HL-60 (cell line): ENCODE measurements at regions not wholly inside any gene's neighbourhood (a gene's known extent, or its start where the extent isn't known, plus 50 kb on each side); places are given as distances from the start of the nearest gene placed in this dataset.

ENCODE experiments used
- DNase-seq, 2 experiments: peaks; one replicate each; pipeline ENCODE4 v3.0.0-alpha.2; 2010 to 2020; ENCODE audit warnings: low read depth in 1 of 2, low spot score in 1 of 2
- H3K27ac ChIP-seq: fragments of 250-450 bp; sonication (Bioruptor Pico); replicated peaks from 2 replicates; pipeline ENCODE4 v1.5.1; 2020; ENCODE audit warnings: mild to moderate bottlenecking, moderate library complexity
- H3K27me3 ChIP-seq: fragments of 250-450 bp; sonication (Bioruptor Pico); 2 replicates; pipeline ENCODE4 v1.5.1; 2021; ENCODE audit warnings: mild to moderate bottlenecking, moderate library complexity; ENCODE audit not compliant: insufficient read depth, poor library complexity, severe bottlenecking
- H3K4me3 ChIP-seq: replicated peaks from 2 replicates; pipeline ENCODE4 v1.5.1; 2011; ENCODE audit warnings: mild to moderate bottlenecking, control low read depth, low read length; ENCODE audit not compliant: insufficient read depth
- GABPA ChIP-seq: IDR thresholded peaks from 2 replicates; pipeline ENCODE4 v1.6.1; 2012; ENCODE audit warnings: low read depth
- POLR2AphosphoS5 ChIP-seq: IDR thresholded peaks from 2 replicates; pipeline ENCODE4 v1.6.1; 2012; ENCODE audit warnings: low read depth
- SPI1 ChIP-seq: IDR thresholded peaks from 2 replicates; pipeline ENCODE4 v1.6.1; 2012; ENCODE audit warnings: low read depth, mild to moderate bottlenecking, borderline replicate concordance
- TF ChIP-seq, protein P1 (sequence below): IDR thresholded peaks from one replicate; pipeline ENCODE4 v1.5.1; 2011; ENCODE audit warnings: low read length, control low read depth, inconsistent platforms; ENCODE audit not compliant: insufficient read depth
- TF ChIP-seq, protein P2 (sequence below): IDR thresholded peaks from 2 replicates; pipeline ENCODE4 v1.6.1; 2012; ENCODE audit warnings: low read depth; ENCODE audit not compliant: insufficient replicate concordance

DNA sequence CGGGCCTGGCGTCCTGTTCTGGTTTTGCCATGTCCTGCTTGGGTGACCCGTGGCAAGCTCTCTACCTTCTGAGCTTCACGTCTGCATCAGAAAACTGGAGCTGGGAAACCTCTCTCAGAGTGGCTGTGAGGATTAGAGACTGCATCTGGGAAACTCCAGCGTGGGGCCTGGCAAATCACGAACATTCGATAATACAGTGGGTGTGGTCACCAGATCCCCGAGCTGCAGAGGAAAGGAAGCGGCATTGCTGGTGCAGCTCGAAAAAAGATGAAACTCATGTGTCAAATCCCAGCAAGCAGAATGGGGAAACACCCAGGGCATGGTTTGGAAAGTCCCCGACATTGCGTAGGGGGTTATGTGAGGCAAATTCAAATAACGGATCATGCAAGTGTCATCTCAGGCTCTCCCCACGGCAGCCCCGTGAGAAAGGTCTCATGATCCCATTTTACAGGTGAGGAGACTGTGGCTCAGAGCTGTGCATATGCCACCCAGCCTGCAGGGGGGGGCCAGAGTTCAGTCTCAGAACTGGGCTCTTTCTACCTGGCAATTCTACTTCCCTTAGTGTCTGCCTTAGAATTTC lies 98.1 kb upstream of the VRK1 start:
- Histone ChIP-seq H3K27ac (no peak overlapping the region), H3K27me3 (no peaks in the 10 kb centered on the region), H3K4me3 (no peak overlapping the region)
- DNase-seq = peak in 1 of 2 experiments; percentile 9
- TF ChIP-seq GABPA = no peak
- no peak for TF ChIP-seq POLR2AphosphoS5

DNA sequence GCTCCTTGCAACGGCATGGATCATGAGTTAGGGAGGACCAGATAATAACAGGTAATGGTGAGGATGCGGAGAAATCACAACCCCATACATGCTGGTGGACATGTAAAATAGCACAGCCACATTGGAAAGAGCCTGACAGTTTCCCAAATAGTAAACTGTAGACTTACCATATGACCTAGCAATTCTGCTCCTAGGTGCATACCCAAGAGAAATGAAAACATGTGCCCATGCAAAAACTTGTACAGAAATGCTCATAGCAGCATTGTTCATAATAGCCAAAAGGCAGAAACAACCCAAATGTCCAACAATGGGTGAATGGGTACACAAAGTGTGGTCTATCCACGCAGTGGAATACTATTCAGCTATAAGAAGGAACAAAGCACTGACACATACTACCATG lies 97.5 kb upstream of the VRK1 start:
- Histone ChIP-seq H3K4me3 (no peak overlapping the region), H3K27me3 (no peaks in the 10 kb centered on the region), H3K27ac (no peak overlapping the region)
- TF ChIP-seq SPI1 (no peak), GABPA (no peak)
- DNase-seq = no peak

DNA sequence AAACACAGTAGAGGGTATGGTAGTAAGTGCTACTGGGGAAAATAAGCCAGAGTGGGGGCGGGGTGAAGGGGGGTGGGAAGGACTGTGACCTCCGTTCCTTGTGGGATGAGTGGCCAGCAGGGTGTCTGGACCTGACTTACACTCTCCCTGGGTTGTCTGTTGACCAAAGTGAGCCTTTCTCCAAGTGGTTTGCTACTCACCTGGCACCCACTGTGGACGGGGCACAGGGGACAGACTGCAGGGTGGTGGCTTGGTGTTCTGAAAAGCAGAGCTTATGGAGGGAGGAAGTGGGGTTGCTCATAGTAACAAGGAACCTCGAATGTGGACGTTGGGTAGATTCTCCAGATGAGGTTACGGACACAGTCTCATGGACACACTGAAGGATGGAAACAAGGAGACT lies 94.4 kb upstream of the VRK1 start:
- Histone ChIP-seq H3K27me3 (no peaks in the 10 kb centered on the region), H3K27ac (no peak overlapping the region), H3K4me3 (no peak overlapping the region)
- no peak for DNase-seq
- TF ChIP-seq SPI1 (no peak), POLR2AphosphoS5 (no peak)
- TF ChIP-seq, protein P1, sequence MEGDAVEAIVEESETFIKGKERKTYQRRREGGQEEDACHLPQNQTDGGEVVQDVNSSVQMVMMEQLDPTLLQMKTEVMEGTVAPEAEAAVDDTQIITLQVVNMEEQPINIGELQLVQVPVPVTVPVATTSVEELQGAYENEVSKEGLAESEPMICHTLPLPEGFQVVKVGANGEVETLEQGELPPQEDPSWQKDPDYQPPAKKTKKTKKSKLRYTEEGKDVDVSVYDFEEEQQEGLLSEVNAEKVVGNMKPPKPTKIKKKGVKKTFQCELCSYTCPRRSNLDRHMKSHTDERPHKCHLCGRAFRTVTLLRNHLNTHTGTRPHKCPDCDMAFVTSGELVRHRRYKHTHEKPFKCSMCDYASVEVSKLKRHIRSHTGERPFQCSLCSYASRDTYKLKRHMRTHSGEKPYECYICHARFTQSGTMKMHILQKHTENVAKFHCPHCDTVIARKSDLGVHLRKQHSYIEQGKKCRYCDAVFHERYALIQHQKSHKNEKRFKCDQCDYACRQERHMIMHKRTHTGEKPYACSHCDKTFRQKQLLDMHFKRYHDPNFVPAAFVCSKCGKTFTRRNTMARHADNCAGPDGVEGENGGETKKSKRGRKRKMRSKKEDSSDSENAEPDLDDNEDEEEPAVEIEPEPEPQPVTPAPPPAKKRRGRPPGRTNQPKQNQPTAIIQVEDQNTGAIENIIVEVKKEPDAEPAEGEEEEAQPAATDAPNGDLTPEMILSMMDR = no peak

DNA sequence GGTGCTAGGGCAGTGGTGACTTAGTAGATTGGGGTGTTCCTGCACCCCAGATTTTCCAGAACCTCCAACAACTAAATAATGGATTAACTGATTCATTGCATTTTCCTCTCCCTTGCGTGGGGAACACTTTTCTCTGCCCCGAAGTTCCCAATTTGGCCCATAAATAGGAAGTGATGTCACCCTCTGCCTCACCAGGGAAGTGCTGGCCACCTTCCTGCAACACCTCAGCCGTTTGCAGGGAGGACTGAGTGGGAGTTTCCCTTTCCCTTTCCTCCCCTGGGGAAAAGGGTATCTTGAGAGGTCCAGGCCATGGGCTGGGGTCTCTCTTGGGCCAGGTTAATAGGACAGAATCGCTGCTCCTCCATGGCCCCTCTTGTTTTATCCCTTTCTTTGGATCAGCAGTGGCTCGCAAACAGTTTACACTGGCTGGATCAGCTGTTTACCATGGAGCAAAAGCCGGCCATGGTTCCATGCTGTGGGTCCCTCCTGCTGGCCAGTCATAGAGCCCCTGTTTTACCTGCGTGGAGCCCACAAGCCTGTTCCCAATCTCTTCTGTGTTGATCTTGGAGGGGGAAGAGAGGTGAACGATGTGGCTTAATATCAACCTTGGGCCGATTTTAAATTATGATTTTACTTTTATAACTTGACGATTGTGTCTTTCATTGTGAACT lies 91.6 kb upstream of the VRK1 start:
- DNase-seq = peak in 1 of 2 experiments; percentile 38
- peak overlapping the region; percentile 3; the same call in 1 of the 2 replicates for H3K27ac ChIP-seq
- no peak overlapping the region for H3K4me3 ChIP-seq
- no peaks in the 10 kb centered on the region for H3K27me3 ChIP-seq
- no peak for TF ChIP-seq POLR2AphosphoS5
- no peak for TF ChIP-seq GABPA
- TF ChIP-seq SPI1 = peak; percentile 72
- TF ChIP-seq, protein P2, sequence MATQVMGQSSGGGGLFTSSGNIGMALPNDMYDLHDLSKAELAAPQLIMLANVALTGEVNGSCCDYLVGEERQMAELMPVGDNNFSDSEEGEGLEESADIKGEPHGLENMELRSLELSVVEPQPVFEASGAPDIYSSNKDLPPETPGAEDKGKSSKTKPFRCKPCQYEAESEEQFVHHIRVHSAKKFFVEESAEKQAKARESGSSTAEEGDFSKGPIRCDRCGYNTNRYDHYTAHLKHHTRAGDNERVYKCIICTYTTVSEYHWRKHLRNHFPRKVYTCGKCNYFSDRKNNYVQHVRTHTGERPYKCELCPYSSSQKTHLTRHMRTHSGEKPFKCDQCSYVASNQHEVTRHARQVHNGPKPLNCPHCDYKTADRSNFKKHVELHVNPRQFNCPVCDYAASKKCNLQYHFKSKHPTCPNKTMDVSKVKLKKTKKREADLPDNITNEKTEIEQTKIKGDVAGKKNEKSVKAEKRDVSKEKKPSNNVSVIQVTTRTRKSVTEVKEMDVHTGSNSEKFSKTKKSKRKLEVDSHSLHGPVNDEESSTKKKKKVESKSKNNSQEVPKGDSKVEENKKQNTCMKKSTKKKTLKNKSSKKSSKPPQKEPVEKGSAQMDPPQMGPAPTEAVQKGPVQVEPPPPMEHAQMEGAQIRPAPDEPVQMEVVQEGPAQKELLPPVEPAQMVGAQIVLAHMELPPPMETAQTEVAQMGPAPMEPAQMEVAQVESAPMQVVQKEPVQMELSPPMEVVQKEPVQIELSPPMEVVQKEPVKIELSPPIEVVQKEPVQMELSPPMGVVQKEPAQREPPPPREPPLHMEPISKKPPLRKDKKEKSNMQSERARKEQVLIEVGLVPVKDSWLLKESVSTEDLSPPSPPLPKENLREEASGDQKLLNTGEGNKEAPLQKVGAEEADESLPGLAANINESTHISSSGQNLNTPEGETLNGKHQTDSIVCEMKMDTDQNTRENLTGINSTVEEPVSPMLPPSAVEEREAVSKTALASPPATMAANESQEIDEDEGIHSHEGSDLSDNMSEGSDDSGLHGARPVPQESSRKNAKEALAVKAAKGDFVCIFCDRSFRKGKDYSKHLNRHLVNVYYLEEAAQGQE = no peak
- TF ChIP-seq, protein P1 = no peak

DNA sequence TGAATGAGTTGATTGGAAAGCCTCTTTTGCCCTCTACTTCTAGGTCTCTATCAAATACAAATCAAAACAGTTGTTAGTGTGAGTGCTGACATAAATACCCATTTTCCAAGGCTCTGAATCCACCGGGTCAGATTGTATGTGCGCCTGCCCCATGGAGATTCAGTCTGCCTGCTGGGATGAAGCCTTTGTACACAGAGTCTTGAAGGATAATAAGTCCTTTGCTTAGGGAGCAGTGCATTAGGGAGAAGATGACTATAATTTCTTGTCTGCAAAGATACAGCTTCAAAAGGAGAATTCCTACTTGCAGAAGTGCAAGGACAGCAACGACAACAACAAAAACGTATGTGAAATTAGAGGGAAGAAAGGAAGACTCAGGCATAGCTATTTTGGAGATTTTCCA lies 90.3 kb upstream of the VRK1 start:
- TF ChIP-seq POLR2AphosphoS5 (no peak), GABPA (no peak), SPI1 (no peak)
- TF ChIP-seq, protein P2 = no peak
- TF ChIP-seq, protein P1 = no peak
- Histone ChIP-seq H3K27ac (no peak overlapping the region), H3K4me3 (no peak overlapping the region), H3K27me3 (no peaks in the 10 kb centered on the region)
- no peak for DNase-seq
